Hindlimb muscle (tissue), 1 donor: ENCODE measurements at regions not wholly inside any gene's neighbourhood (a gene's known extent, or its start where the extent isn't known, plus 50 kb on each side); places are given as distances from the start of the nearest gene placed in this dataset.
"Not testable (repeated sequence)": the region's sequence is repeated elsewhere in the genome, so short reads cannot be mapped to it uniquely, and the experiment has no call there.

ENCODE experiments used
- DNase-seq: peaks from one replicate; pipeline ENCODE4 v3.0.0-alpha.2; 2013

DNA sequence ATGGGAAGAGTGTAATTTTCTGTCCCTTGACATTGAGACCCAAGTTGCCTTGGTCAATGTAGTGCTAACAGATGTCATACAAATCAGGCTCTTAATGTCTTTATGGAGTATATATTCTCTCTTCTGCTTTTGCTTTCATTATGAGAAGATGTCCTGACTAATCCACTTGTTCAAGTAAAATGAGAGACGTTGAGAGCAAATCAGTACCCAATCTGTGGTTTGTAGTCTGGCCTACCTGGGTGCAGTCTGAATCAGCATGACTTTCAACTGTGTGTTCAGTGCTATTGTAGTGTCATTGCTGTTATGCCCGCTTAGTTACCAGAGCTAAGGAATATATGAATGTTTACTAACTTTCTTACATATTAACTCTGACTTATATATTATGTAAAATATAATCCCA is 612.4 kb downstream of the ANKRD7 start:
- no peak for DNase-seq

DNA sequence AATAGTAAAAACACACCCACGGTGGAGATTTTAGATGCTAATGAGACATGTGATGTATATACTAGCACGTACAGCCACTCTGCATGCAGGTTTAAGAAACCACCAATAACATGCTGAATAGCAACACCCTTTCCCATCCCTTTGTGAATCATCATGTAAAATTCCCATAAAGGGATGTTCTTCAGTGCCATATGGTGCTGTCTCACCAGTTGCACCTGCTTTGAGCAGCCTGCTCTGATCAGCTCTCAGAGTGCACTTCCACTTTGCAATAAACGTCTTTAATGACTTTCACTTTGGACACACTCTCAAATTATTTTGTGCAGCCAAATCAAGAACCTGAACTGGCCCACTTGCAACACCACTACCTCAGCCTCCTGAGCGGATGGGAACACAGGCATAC is 615.0 kb downstream of the ANKRD7 start:
- no peak for DNase-seq

DNA sequence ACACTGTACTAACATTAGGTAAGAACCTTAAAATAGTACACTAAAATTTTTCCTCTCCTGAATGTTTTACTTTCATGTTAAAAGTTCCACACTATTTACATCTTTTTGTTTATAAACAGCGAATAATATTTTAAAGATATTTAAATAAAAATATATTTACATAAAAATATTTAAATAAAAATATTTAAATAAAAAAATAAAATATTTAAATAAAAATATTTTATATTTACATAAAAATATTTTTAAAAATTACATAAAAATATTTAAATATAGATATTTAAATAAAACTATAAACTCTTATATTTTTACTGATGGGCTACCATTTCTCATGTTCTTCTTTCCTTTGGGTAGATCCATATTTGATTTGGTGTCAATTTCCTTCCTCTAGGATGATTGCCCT is 619.0 kb downstream of the ANKRD7 start:
- DNase-seq, result no peak

DNA sequence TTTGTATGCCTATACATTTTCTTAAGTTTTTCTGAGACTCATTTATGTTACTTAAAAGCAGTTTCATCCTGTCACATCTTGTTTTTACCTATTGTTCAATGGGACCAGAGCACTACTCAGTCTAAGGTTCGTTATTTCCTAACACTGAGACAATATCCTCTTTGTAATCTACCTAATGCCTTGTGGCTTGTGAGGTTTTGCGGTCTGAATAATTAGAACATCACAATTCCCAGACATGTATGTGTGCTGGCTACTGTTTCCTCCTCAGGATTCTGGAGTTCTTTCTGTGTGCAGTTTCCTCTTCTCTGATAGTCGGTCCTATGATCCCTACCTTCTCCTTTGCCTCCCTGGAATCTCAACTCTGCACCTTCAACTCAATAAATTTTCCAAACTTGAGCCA is 620.2 kb downstream of the ANKRD7 start:
- DNase-seq, result no peak

DNA sequence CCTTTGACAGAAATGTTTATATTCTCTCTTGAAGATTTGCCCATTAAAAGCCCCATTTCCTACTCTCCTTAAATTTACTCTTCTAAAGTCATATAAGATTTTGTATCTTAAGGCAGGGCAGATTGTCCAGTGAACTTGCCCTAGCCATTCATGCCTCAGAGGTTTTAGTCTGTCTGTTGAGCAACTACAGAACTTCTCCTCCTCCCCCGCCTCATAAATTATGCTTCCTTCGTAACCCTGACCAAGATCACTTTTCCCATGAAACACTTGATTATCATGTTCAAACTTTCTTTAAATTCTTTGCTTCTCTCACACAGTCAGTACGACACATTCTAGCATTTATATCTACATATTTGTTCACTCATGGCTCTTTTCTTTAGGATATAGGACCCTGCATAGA is 621.3 kb downstream of the ANKRD7 start:
- no peak for DNase-seq

DNA sequence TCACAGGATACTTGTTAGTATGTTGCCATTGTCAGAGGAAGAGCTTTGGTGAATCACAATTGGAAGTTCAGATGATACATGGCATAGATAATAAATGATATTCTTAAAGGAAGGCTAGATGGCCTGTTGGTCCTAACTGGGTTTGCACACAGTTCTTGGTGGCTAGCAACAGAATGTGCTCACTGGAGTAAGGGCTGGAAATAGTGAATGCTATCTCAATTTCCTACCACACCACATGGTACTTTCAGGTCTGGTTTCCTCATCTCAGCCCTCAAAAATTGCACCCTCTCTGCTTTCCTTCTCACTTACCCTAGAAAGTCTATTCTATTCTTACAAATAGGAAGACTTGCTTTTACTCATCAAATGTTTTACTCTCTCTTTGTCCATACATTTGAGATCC is 622.5 kb downstream of the ANKRD7 start:
- no peak for DNase-seq

DNA sequence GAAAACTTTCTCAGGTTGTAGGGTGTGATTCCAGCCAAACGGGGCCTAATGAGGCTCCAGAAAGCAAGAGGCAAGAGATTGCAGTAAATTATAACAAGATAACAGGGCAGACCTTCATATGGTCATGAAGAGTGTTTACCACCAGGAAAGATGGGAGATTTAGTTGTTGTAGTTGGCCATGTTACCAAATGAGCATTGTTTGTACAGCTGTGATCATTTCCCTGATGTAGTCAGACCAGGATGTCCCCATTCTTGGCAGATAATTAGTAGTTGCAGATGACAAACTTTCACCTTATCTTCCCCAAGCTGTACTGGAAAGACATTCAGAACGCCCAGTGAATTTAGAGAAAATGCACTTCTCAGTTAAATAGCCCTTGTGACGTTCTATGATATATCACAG is 630.8 kb downstream of the ANKRD7 start:
- no peak for DNase-seq

DNA sequence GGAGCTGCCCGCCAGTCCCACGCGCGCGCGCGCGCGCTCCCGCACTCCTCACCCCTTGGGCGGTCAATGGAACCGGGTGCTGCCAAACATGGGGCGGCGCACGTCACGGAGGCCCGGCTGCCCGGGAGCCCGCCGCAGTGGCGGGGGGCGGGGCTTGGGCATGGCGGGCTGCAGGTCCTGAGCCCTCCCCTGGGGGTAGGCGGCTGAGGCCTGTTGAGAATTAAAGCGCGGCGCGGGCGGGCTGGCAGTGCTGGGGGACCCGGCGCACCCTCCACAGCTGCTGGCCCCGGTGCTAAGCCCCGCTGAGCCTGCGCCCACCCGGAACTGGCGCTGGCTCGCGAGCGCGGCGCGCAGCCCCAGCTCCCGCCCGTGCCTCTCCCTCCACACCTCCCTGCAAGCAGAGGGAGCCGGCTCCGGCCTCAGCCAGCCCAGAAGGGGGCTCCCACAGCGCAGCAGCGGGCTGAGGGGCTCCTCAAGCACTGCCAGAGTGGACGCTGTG is 634.2 kb downstream of the ANKRD7 start:
- DNase-seq, result no peak

DNA sequence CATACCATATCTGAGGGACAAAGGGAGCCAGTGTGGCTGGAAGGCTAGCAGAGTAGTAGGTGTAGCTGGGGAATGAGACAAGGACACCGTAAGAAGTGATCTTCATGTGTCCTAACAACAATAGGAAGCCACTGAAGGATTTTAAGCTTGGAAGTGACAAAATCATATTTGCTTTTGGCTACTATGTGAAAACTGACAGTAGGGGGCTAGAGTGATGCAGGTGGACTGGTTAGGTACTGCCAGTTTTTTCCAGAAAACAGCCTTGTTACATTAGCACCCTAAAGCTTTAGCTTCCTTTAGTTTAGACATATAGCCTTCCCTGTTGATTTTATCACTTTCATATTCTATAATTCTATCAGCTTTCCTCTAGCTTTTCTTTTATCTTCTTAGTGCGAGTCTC is 637.1 kb downstream of the ANKRD7 start:
- no peak for DNase-seq

DNA sequence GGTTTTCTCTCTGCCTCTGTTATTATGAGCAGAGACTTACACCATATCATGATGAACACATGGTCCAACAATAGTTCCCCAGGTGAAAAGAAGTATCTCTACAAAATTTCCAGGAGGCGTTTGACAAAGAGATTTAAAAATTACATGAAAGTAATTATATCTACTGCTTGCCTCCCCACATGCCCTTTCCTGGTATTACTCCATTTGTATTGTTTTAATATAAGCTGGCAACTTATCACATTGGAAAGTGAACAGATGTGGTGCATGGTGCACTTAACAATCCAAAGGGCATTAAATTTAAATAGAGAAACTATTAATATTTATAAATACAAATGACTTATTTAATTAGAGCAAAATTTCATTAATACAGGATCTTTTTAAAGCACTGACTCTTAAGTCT is 638.2 kb downstream of the ANKRD7 start:
- DNase-seq, result no peak

DNA sequence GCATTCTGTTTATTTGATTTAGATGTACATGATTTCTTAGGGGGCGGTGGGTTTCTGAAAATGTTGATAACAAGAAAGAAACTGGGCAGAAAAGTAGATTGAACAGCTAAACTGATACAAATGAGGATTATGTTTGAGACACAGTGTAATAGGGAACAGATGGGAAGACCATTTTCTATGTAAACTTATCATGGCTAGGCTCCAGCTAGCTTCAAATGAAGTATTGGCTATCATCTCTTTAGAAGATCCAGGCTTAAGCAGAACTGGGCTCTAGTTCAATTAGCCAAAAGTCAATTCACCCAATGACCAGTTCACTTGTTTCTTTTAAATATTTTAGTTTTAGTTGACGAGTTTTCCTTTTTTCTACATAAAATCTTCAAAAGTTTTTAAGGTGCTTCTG is 639.5 kb downstream of the ANKRD7 start:
- peak; percentile 11 for DNase-seq

DNA sequence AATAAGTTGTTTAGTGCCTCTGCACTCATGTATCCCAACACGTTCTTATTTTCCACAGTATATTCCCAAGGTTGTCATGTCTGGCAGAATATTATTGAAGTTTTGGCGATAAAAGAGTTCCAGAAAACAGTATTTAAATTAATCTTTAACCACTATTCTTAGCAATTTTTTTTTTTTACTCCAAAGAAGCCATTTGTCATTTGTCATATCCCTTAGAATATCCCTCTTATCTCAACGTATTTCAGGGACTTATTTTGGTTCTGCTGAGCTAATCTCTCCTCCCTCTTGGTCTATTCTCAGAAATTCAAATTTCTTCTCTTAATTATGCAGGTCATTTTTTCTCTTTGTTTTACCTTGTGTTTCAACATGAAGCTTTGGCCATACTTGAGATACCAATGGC is 643.4 kb downstream of the ANKRD7 start:
- no peak for DNase-seq

DNA sequence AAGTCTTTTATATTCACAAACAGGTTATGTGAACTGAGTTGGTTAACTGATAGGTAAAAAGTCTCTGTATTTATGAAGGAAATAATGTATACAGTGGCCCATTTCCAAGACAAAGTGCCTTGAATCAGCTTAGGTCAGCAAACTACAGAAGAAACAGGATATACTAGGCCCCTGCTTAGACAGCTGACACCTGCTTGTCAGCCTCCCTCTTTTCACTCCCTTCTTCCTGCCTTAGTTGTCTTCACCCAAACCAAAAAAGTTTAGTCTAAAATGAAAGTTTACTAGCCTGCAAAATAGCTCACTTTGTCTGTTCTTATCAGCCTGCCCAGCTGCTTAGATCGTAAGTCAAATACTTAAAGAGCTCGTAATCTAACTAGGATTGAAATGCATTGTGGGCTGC is 644.6 kb downstream of the ANKRD7 start:
- not testable (repeated sequence) for DNase-seq

DNA sequence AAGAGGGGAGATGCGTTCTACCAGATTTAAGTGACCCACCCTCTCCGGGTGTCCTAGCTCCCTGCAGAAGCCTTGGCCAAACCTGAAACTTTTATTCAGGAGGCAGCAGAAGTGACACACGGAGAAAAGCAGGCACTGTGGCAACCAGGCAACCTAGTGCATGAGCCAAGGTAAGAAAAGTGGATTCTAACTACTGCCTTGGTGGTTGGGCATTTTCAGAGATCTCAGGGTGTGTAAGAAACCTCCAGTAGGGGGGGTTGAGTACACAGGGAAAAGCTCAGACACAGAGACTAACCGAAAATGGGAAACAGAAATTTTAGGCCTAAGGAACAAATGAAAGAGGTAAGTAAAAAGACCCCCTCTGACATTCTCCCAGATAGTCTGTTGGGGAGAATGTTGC is 645.7 kb downstream of the ANKRD7 start:
- DNase-seq, result no peak

DNA sequence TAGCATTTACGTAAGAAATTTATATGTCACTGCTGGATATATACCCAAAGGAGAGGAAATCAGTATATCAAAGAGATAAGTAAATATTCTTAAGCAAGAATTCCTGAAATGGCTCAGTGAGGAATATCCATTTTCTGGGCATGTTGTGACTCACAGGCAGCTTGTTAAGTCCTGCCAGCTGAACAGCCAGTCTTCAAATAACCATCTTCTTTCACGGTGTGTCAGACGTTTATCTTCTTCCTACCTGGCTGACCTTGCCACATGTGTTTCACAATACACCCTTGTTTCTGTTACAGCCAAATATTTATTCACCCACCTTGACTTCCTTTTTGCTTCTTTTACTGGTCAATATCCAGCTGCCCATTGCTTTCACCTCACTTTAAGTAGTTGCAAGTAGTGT is 648.1 kb downstream of the ANKRD7 start:
- no peak for DNase-seq

DNA sequence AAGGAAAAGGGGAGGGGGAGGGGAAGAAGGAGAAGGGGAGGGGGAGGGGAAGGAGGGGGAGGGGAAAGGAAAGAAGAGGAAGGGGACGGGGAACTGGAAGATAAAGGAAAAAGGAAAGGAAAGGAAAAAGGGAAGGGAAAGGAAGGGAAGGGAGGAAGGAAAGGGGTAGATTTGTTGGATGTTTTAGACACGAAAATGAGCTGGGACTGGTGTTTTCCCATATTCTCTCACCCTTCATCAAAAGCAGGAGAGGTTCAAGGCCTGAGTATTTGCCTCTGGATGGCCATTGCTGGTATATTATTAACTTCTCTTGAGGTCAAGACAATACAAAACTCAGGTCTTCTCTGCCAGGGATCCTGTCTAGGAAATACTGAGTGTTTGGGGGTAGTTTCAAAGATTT is 652.7 kb downstream of the ANKRD7 start:
- no peak for DNase-seq

DNA sequence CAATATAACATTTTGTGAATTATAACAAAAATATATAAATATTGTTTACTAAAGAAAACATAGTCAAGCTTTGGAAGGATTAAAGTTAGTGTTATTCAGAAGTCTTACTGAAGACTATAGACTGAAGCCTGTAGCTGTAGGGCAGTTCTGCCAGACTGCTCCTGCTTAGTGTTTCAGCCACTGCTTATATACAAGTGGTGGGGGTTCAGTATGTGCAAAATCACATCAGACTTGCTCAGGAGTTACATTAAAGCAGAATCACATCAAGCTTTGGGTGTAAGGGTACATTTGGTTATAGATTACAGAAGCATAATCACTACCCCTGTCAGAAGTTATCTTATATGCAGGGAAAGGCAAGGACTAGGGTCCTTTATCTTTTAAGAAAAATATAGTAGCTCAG is 653.8 kb downstream of the ANKRD7 start:
- no peak for DNase-seq

DNA sequence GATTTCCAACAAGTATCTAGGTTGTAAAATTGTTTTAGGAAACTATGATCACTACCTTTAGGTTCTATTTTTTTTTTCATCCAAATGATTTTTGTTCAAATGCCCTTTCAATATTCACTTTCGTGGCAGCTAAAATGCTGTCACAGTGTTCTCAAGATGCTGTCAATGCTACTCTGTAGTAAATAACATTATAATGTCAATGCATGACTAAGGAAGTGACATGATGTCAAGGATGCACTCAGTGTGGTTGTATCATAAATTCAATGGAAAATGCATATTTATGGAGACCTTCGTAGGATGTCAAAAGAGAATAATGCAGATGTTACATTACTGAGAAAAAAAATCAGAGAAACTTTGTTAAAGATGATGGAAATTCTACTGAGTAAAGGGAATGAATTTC is 673.8 kb downstream of the ANKRD7 start:
- no peak for DNase-seq

DNA sequence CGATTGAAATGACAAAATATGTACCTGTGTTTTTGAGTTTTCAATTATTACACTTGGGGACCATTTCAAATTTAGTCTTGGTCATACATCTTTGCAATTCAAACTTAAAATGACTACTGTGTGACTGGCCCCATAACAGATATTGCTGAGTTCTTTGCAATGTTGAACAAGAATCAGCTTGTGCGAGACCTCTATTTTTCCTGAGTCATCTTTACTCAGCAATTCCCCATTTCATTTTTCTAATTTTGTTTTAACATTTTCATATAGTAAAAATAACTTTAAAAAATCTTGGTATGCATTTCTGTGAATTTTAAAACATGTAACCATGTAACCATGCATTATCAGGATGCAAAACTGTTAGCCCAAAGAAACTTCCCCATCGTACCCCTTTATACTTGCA is 678.1 kb downstream of the ANKRD7 start:
- no peak for DNase-seq

DNA sequence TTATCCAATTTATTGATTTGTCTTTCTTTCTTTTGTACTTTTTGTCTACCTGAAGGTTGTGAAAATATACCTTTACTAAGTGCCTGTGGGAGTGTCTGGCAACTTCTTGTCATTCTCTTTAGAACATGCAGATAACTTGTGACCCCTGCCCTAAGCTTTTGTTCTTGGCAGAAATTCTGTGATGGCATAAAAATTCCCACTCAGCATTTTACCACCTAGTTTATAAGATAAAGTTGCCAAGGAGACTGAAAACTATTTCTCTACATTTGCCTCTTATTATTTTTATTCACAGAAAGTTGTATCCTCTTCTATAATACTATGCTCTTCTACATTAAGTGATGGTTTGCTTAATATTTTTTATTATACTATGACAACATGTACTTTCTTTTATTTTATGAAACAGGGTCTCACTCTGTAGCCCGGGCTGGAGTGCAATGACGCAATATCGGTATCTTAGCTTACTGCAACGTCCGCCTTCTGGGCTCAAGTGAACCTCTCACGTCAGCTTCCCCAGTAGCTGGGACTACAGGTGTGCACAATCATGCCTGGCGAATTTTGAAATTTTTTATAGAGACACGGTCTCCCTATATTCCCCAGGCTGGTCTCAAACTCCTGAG is 683.5 kb downstream of the ANKRD7 start:
- DNase-seq, result no peak

DNA sequence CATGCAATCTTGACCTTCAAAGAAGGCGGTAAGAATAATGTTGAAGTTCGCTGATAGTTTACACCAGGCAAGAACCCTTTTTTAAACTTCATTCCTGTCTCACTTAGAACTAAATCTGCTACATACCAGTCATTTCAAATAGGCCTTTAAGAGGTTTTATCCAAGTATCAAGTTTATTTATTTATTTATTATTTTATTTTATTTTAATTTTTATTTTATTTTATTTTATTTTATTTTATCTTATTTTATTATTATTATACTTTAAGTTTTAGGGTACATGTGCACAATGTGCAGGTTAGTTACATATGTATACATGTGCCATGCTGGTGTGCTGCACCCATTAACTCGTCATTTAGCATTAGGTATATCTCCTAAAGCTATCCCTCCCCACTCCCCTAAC is 691.6 kb downstream of the ANKRD7 start:
- DNase-seq, result not testable (repeated sequence)

DNA sequence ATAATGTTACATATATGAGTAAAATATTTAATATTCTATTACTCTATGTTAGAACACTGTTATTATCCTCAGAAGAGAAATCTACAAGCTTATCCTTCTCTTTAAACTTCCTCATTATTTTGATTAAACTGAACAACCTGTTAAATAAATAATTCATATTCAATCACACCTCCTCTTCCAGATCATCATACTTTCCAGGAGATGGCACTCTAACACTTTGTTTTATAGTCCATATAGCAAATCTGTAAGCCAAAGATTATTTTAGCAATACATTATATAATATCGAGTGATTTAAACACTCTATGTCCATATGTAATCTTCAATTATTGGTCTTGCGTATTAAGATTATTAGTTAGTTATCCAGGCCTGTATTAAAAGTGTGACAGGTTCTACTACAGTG is 694.1 kb downstream of the ANKRD7 start:
- DNase-seq, result no peak

DNA sequence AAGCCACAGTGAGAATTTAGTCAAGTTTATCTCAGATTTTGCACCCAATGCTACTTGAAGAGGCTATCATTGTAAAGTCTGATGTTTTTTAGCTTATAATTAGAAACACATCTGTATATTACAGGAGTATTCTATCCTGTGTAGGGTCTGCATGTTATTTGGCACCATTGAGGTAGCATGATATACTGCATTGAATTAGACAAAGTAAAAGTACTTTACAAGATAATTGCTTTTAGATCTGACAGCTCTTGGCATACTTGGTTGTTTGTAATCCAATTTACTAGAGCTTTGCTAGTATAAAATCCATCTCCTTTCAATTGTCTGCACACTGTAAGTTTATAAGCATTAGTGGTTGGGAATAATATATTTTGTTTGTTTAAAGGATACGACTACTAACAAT is 714.3 kb downstream of the ANKRD7 start:
- DNase-seq, result no peak

DNA sequence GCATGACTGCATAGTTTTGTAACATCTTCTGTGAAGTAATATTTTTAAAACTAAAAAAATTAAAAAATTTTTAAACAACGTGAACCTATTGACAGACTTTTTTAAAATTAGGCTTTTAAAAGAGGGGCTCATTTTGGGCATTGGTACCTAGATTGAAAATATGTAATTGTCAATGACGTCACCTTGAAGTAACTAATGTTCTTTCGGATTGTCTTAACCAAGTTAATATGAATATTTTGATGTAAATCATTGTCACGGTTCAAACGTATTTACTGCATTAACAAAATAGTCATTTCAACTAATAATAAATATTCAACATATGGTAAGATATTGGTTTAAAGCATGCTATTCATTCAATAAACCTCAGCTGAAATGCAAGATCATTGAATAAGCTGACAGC is 719.8 kb downstream of the ANKRD7 start:
- no peak for DNase-seq

DNA sequence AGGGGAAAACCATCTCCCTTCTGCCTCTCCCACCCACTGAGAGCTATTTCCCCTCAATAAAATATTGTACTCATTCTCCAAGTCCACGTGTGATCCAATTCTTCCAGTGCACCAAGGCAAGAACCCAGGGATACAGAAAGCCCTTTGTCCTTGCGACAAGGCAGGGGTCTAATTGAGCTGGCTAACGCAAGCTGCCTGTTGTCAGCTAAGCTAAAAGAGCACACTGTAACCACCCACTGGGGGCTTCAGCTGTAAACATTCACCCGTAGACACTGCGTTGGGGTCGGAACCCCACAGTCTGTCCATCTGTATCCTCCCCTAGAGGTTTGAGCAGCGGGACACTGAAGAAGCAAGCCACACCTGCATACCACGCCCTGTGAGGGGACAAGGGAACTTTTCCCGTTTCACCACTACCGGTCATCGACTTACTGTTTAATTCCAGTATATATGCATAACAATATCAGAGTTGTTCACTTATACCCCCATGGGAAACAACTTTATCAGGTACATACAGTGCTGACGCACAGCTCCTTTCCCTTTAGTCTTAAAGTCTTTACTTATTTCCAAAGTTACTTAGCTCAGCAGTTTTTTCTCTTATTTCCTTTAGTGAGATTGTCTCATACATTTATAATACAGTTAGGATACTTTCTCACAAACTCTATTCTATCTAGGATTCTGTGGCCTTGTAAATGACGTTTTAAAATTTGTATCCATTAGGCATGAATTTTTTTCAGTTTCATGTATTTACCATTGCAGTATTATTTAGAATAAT is 721.6 kb downstream of the ANKRD7 start:
- no peak for DNase-seq
